NCI-H2107 (cell line): ENCODE measurements at regions not wholly inside any gene's neighbourhood (a gene's known extent, or its start where the extent isn't known, plus 50 kb on each side); places are given as distances from the start of the nearest gene placed in this dataset.

ENCODE experiments used
- DNase-seq: peaks from one replicate; lab custom pipeline; 2025; lab: John Stamatoyannopoulos, UW

- no peak for DNase-seq
These were observed 132.5 kb downstream of the OLFM1 start for GRCh38 chr9:135219676-135220600.

- DNase-seq: no peak
These were observed 133.4 kb downstream of the OLFM1 start for GRCh38 chr9:135220601-135221575.

- DNase-seq: no peak
These were observed 134.1 kb downstream of the OLFM1 start for GRCh38 chr9:135221576-135221950.

- DNase-seq: no peak
These were observed 134.6 kb downstream of the OLFM1 start for GRCh38 chr9:135221951-135222631.

- DNase-seq: no peak
These were observed 135.7 kb downstream of the OLFM1 start for GRCh38 chr9:135222881-135223760.

GRCh38 chr9:135223831-135224230 lies 136.4 kb downstream of the OLFM1 start:
- DNase-seq: no peak

- DNase-seq: no peak
These were observed 136.9 kb downstream of the OLFM1 start for GRCh38 chr9:135224286-135224877.

- DNase-seq: no peak
These were observed 137.6 kb downstream of the OLFM1 start for GRCh38 chr9:135224921-135225541.

GRCh38 chr9:135225619-135226228 lies 138.3 kb downstream of the OLFM1 start:
- DNase-seq: no peak

- no peak for DNase-seq
These were observed 139.0 kb downstream of the OLFM1 start for GRCh38 chr9:135226369-135227050.

GRCh38 chr9:135227641-135228251 lies 140.3 kb downstream of the OLFM1 start:
- no peak for DNase-seq

- DNase-seq: no peak
These were observed 141.0 kb downstream of the OLFM1 start for GRCh38 chr9:135228345-135228982.

- no peak for DNase-seq
These were observed 141.6 kb downstream of the OLFM1 start for GRCh38 chr9:135228983-135229625.

- DNase-seq: no peak
These were observed 142.4 kb downstream of the OLFM1 start for GRCh38 chr9:135229701-135230385.

GRCh38 chr9:135230386-135230765 lies 142.9 kb downstream of the OLFM1 start:
- no peak for DNase-seq

- DNase-seq: no peak
These were observed 143.5 kb downstream of the OLFM1 start for GRCh38 chr9:135230817-135231520.
